Left ventricle myocardium superior (tissue), 1 donor: ENCODE measurements at regions not wholly inside any gene's neighbourhood (a gene's known extent, or its start where the extent isn't known, plus 50 kb on each side); places are given as distances from the start of the nearest gene placed in this dataset.

Experiments
- ATAC-seq: fragments of 200-7000 bp; cut with Tn5 transposase; one replicate; pipeline ENCODE4 v1.9.1; 2020; ENCODE audit warnings: mild to moderate bottlenecking, moderate library complexity
- DNase-seq: peaks from one replicate; pipeline ENCODE4 v3.0.0-alpha.2; 2020
- intact Hi-C: fragments of 100-400 bp; cut with micrococcal nuclease; formaldehyde crosslinking; loops from one replicate; pipeline ENCODE4 v1.11.0; 2022
- donor health status: DM: no; HTN: yes; CAD: no; lungs with severe emphysema.

- ATAC-seq = no peak
- intact Hi-C loops = no loop called here
- DNase-seq = no peak
Observed at GRCh38 chr4:18850867-18851266, 829.3 kb upstream of the LCORL start.

- no peak for ATAC-seq
- DNase-seq = no peak
- intact Hi-C loops = no loop called here
Observed at GRCh38 chr4:18847249-18847890, 825.8 kb upstream of the LCORL start.

- intact Hi-C loops = no loop called here
- DNase-seq = no peak
- ATAC-seq = no peak
Observed at GRCh38 chr4:18846313-18846712, 824.8 kb upstream of the LCORL start.

GRCh38 chr4:18844726-18845125, 823.2 kb upstream of the LCORL start:
- ATAC-seq = no peak
- intact Hi-C loops = no loop called here
- no peak for DNase-seq

- intact Hi-C loops = no loop called here
- DNase-seq (no peak), ATAC-seq (no peak)
Observed at GRCh38 chr4:18842431-18842830, 820.9 kb upstream of the LCORL start.

- ATAC-seq (no peak), DNase-seq (no peak)
- intact Hi-C loops = no loop called here
Observed at GRCh38 chr4:18840481-18840880, 818.9 kb upstream of the LCORL start.

GRCh38 chr4:18816228-18816895, 794.8 kb upstream of the LCORL start:
- ATAC-seq (no peak), DNase-seq (no peak)
- intact Hi-C loops = no loop called here

GRCh38 chr4:18815779-18816173, 794.2 kb upstream of the LCORL start:
- DNase-seq (no peak), ATAC-seq (no peak)
- intact Hi-C loops = no loop called here

- no peak for DNase-seq
- intact Hi-C loops = no loop called here
- ATAC-seq = no peak
Observed at GRCh38 chr4:18815081-18815778, 793.7 kb upstream of the LCORL start.

GRCh38 chr4:18813771-18814170, 792.2 kb upstream of the LCORL start:
- ATAC-seq = no peak
- intact Hi-C loops = no loop called here
- no peak for DNase-seq

GRCh38 chr4:18813055-18813454, 791.5 kb upstream of the LCORL start:
- intact Hi-C loops = no loop called here
- DNase-seq (no peak), ATAC-seq (no peak)

GRCh38 chr4:18803781-18804180, 782.2 kb upstream of the LCORL start:
- ATAC-seq (no peak), DNase-seq (no peak)
- intact Hi-C loops = no loop called here

- peak; percentile 80 for ATAC-seq
- intact Hi-C loops = no loop called here
- DNase-seq = no peak
Observed at GRCh38 chr4:18798123-18798522, 776.6 kb upstream of the LCORL start.

GRCh38 chr4:18795794-18796193, 774.2 kb upstream of the LCORL start:
- intact Hi-C loops = no loop called here
- no peak for ATAC-seq
- no peak for DNase-seq

GRCh38 chr4:18777190-18777930, 755.8 kb upstream of the LCORL start:
- ATAC-seq = no peak
- intact Hi-C loops = no loop called here
- no peak for DNase-seq

GRCh38 chr4:18767921-18768320, 746.4 kb upstream of the LCORL start:
- intact Hi-C loops = no loop called here
- no peak for DNase-seq
- no peak for ATAC-seq

- DNase-seq (no peak), ATAC-seq (no peak)
- intact Hi-C loops = no loop called here
Observed at GRCh38 chr4:18756671-18757070, 735.1 kb upstream of the LCORL start.

- no peak for DNase-seq
- no peak for ATAC-seq
- intact Hi-C loops = no loop called here
Observed at GRCh38 chr4:18754180-18754579, 732.6 kb upstream of the LCORL start.

GRCh38 chr4:18751083-18751482, 729.5 kb upstream of the LCORL start:
- ATAC-seq (no peak), DNase-seq (no peak)
- intact Hi-C loops = no loop called here

GRCh38 chr4:18749391-18749790, 727.8 kb upstream of the LCORL start:
- ATAC-seq = no peak
- DNase-seq = no peak
- intact Hi-C loops = no loop called here
